Hepatocyte (in vitro differentiated cells): ENCODE measurements at regions not wholly inside any gene's neighbourhood (a gene's known extent, or its start where the extent isn't known, plus 50 kb on each side); places are given as distances from the start of the nearest gene placed in this dataset.

ENCODE experiments used
- EZH2 ChIP-seq: fragments of 200-600 bp; sonication (generic); IDR thresholded peaks from 2 replicates; pipeline ENCODE4 v1.6.1; 2016; ENCODE audit warnings: antibody characterized with exemption, mild to moderate bottlenecking, borderline replicate concordance
- TF ChIP-seq, protein P1 (sequence below): fragments of 200-600 bp; sonication (generic); IDR thresholded peaks from 2 replicates; pipeline ENCODE4 v1.5.1; 2016; ENCODE audit warnings: antibody characterized with exemption, mild to moderate bottlenecking; ENCODE audit not compliant: poor library complexity

DNA sequence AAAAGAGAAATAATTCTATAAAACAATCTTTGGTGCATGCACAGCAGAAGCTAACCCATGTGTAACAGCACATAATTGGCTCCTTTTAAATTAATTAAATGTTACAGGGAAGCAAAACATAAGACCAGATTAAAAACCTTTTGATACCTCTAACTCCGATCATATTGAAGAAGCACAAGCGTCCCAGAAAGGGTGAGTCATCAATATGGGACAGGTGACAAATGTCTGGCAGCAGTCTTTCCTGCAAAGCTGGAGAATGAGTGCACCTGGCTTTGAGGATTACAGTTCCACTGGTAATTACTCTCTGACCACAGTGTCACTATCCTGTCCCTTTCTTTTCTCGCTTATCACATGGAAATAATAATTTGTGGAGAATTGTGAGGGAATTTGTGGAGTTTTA is 94.6 kb downstream of the FAM9B start:
- TF ChIP-seq, protein P1, sequence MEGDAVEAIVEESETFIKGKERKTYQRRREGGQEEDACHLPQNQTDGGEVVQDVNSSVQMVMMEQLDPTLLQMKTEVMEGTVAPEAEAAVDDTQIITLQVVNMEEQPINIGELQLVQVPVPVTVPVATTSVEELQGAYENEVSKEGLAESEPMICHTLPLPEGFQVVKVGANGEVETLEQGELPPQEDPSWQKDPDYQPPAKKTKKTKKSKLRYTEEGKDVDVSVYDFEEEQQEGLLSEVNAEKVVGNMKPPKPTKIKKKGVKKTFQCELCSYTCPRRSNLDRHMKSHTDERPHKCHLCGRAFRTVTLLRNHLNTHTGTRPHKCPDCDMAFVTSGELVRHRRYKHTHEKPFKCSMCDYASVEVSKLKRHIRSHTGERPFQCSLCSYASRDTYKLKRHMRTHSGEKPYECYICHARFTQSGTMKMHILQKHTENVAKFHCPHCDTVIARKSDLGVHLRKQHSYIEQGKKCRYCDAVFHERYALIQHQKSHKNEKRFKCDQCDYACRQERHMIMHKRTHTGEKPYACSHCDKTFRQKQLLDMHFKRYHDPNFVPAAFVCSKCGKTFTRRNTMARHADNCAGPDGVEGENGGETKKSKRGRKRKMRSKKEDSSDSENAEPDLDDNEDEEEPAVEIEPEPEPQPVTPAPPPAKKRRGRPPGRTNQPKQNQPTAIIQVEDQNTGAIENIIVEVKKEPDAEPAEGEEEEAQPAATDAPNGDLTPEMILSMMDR = no peak
- no peak for TF ChIP-seq EZH2
